GM21447 (cell line): ENCODE measurements at regions not wholly inside any gene's neighbourhood (a gene's known extent, or its start where the extent isn't known, plus 50 kb on each side); places are given as distances from the start of the nearest gene placed in this dataset.

Experiments
- ATAC-seq: cut with Tn5 transposase; IDR thresholded peaks from one replicate; pipeline ENCODE4 v1.9.1; 2021; ENCODE audit not compliant: unreplicated experiment

- no peak for ATAC-seq
These were observed 191.9 kb upstream of the MPHOSPH6 start for GRCh38 chr16:82361885-82362284.

GRCh38 chr16:82360024-82360783 lies 190.2 kb upstream of the MPHOSPH6 start:
- no peak for ATAC-seq

GRCh38 chr16:82358606-82359221 lies 188.7 kb upstream of the MPHOSPH6 start:
- no peak for ATAC-seq

- no peak for ATAC-seq
These were observed 188.1 kb upstream of the MPHOSPH6 start for GRCh38 chr16:82358161-82358560.

- ATAC-seq = no peak
These were observed 187.2 kb upstream of the MPHOSPH6 start for GRCh38 chr16:82357237-82357636.

- no peak for ATAC-seq
These were observed 180.5 kb upstream of the MPHOSPH6 start for GRCh38 chr16:82350560-82350959.

GRCh38 chr16:82345318-82345717 lies 175.3 kb upstream of the MPHOSPH6 start:
- ATAC-seq = no peak

GRCh38 chr16:82344157-82344556 lies 174.1 kb upstream of the MPHOSPH6 start:
- ATAC-seq = no peak

GRCh38 chr16:82341146-82341669 lies 171.2 kb upstream of the MPHOSPH6 start:
- ATAC-seq = no peak

- ATAC-seq = no peak
These were observed 170.5 kb upstream of the MPHOSPH6 start for GRCh38 chr16:82340531-82340930.

GRCh38 chr16:82337355-82337754 lies 167.3 kb upstream of the MPHOSPH6 start:
- ATAC-seq = no peak

- no peak for ATAC-seq
These were observed 162.1 kb upstream of the MPHOSPH6 start for GRCh38 chr16:82331974-82332750.

GRCh38 chr16:82331397-82331796 lies 161.4 kb upstream of the MPHOSPH6 start:
- ATAC-seq = no peak

- no peak for ATAC-seq
These were observed 159.6 kb upstream of the MPHOSPH6 start for GRCh38 chr16:82329504-82330192.

GRCh38 chr16:82328881-82329469 lies 159.0 kb upstream of the MPHOSPH6 start:
- no peak for ATAC-seq

GRCh38 chr16:82323171-82323570 lies 153.1 kb upstream of the MPHOSPH6 start:
- ATAC-seq = no peak

GRCh38 chr16:82322177-82322576 lies 152.2 kb upstream of the MPHOSPH6 start:
- no peak for ATAC-seq

GRCh38 chr16:82319038-82319437 lies 149.0 kb upstream of the MPHOSPH6 start:
- ATAC-seq = no peak

GRCh38 chr16:82317411-82318167 lies 147.6 kb upstream of the MPHOSPH6 start:
- ATAC-seq = no peak

- ATAC-seq = no peak
These were observed 143.7 kb upstream of the MPHOSPH6 start for GRCh38 chr16:82313754-82314153.
